OCI-M2 (cell line): ENCODE measurements at regions not wholly inside any gene's neighbourhood (a gene's known extent, or its start where the extent isn't known, plus 50 kb on each side); places are given as distances from the start of the nearest gene placed in this dataset.

Source experiments
- DNase-seq: peaks from one replicate; lab custom pipeline; 2025; ENCODE audit not compliant: unreplicated experiment; lab: John Stamatoyannopoulos, UW

DNA sequence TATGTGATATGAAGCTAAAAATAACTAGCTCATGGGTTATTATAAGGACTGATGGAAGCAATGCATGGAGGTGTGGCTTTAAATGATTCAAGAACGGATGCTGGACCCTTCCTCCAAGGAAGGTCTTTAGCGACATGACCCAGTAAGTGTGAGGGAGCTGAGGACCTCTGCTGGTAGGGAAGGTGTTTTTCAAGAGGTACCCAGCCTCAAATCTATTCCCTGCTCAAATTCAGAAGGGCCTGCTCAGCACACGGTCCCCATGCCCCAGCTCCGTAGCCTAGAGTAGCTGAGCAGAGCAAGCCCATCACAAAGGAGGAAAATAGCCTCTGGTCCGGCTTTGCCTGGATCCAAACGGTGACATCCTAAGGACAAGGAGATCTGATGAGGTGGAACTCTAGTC, 266.2 kb upstream of the IGF1R start:
- no peak for DNase-seq

DNA sequence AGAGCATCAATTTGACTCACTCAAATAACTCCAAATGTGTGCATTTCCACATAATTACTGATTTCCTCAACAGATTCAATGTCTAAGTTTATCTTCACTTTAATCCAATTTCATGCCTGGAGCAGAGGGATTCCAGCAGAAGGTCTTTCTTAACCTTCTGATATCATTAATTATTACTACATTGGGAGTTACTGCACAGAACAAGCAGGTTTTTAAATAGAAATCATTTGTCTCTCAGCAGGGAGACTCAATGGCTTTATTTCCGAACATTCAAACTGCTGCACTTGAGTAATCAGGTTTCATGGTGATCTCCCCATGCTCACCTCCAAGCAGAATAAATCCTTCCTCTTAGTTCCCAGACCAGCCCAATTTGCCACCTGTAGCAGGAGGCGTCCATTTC, 264.8 kb upstream of the IGF1R start:
- DNase-seq: no peak

DNA sequence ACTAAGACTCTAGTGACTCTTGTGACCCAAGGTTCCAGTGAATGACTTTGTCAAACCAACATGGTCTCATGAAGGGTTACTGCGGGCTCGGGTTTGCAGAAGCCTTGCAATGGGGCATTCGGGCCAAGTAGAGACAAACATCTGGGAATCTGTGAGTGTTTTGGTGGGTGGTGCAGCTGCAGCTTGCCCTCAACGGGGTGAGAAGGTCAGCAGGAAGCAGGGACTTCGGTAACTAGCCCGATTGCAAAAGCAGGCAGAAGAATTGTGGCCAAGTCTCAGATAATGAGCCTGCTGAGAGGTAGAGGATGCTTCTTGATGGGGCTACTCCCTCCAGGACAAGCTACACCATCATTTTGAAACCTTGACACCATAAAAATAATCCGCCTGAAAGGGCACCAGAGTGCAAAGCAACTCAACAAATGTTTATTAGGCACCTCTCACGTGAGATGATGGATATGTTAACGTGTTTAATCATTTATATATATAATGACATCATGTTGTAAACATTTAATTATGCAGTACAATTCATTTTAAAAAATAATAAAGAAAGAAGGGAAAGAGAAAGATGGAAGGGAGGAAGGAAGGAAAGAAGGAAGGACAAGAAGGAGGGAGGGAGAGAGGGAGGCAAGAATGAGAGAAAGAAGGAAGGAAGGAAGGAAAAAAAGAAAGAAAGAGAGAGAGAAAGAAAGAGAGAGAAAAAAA, 263.9 kb upstream of the IGF1R start:
- DNase-seq: no peak

DNA sequence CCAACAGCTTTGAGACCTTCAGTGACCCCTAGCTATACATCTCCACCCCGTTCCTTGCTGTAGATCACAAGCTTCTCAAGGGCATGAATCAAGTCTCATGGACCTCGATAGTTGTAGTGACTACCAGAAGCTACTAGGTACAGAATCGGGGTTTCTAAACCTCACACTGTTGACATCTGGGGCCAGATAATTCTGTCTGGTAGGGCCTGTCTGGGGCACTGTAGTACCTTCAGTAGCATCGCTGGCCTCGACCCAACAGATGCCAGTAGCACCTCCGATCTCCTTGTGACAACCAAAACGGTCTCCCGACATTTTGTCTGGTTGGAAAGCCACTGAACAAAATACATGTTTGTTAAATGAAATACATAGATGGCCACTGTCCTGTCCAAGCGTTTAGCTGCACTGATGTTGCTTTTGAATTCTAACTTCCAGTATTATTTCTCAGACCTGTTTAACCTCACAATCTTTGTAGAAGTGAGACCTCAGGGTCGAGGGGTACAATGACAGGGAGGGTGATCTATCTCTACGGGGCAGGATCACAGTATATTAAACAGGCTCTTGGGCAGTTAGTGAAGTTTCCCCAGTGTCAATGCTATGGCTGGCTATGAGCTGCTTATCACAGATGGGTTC, 262.5 kb upstream of the IGF1R start:
- DNase-seq: no peak

DNA sequence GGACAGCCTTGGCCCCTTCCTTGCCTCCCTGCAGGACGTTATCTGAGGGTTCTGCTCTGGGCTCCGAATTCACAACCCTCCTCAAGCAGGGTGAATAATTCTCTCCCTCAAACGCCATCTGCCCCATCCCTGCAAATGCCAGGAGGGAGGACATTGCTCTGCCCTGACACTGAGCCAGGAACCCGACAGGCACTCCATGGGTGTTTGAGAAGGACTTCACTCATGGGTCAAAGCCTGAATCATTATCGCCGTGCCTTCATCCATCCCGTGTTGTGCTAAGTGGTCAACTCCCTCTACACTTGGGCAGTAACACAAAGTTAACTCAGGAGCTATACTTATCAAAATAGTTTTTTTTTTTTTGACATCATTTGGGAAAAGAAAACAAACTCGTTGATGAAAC, 261.8 kb upstream of the IGF1R start:
- DNase-seq: no peak

DNA sequence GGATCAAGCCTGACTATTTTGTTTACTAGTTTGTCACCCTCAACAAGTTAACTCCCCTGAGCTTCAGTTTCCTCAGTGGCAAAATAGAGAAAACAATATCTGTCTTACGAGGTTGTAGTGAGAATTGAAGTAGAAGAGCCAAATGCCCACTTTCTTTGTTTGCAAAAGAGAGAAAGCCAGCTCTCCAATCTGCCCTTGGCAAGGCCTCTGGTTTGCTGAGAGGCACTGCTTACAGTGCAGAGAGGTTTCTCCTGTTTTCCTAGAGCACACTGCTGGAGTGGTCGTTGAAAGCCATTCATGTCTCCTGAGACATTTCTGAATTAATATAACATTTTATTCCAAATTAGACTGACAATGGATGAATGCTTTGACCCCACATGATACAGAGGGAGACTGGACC, 260.5 kb upstream of the IGF1R start:
- DNase-seq: no peak

DNA sequence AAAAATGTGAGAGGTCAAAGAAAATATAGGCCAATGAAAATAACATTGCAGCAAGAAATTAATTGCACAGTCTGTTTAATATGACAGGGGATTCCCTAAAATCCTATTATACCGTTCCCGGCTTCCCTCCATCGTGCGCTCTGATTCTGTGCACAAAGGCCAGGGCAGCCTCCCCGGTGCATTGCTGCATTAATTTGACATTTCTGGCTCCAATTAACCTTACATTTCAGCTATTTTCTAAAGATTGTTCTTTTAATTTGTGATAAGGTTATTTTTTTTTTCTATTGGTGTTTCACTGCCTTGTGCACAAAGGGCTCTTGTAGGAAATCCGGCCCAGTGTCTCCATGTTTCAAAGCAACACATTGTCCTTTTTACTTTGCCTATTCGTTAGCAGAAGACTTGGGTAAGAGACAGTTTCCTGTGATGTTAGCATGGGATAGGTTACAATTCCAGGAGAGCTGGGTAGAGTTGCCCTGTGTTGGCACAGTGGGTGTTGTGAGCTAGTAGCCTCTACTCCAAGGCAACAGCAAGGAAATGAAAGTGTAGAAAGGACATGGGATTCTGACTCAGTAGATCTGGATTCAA, 257.3 kb upstream of the IGF1R start:
- DNase-seq: no peak

DNA sequence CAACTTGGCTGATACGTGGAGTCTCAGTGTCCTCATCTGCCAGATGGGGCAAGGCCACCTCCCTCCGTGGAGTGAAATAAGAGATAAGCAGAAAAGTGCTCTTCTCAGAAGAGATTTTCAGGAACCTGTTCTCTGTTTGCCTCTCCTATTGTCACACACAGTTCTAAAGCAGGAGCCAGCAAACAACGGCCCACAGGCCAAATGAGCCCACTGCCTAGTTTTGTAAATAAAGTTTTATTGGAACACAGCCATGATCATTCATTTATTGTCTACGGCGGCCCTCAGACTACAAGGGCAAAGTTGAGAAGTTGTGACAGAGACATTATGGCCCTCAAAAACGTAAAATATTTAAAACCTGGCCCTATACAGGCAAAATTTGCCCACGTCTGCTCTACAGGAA, 256.8 kb upstream of the IGF1R start:
- DNase-seq: no peak

DNA sequence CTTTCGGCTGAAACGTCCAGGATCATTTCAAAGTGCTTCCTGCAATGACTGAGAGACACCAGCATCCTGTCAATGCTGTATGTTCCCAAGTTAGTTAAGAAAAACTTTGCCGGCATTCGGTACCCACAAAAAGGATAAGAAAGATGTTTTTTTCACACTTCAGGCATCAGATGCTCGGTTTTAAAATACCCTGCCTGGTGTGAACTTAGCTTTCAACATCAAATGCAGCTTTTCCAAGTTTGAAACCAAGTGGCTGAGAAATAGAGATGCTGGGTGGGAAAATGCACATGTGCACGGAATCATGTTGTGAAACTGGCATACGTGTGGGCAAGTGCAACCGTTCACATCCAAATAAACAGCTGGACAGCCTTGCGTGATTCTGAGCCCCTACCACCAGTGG, 254.9 kb upstream of the IGF1R start:
- no peak for DNase-seq

DNA sequence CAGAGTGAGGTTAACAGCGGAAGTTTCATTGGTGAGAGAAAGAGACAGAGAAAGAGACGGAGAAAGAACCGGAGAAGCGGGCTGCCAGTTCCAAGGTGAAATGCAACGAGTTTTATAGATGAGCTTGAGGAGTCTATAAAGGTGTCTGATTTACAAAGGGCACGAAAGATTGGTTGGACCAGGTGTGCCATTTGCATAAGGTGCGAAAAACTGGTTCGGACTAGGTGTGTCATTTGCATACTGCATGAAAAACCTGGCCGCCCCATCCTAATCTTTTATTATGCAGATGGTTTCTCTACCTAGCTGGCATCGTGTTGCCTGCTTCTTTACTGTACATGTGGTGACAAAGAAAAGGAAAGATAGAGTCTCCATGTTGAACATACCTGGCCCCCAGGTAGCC, 253.8 kb upstream of the IGF1R start:
- no peak for DNase-seq

DNA sequence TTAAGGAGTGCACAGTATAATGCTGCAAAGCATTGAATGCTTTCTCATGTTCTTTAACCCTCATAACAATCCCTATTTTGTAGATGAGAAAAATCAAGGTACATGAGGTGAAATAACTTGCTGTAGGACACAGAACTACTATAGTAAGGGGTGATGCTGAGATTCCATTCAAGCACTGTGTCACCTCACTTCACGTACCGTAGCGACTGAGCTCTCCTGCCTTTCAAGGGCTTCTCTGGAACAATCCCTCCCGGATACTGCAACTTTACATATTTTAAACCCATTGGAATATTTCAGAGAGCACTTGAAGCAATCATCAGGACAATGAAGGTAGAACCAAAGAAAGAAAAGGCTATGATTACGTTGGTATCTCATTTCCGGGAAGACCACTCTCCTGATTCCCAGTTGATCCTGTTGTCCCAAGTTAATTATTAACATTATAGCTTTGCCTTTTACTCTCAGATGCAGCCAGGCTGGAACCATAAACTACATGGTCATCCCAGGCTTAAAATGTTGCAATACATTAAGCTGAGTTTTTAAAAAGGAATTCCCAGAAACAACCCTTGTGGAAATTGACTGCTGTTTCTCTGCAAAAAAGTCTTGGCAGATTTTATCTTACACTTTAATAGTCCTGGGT, 252.2 kb upstream of the IGF1R start:
- no peak for DNase-seq

DNA sequence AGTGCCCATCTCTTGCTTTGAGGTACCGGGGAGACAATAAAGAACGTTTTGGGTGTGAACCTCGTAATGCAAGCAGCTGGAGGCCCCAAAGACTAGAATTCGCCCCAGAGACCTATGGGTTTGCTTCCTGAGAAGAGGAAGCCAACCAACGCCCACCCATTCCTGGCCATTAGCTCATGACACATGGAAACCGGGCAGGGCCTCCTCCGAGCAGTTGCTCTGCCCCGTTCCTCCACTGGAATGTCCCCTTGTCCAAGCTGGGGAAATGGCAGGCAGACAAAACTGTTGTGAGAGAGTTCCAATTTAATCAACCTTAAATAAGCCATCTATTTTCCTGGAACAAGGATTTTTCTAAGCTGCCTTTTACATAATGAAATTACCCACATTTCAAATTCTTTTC, 250.9 kb upstream of the IGF1R start:
- DNase-seq: no peak

DNA sequence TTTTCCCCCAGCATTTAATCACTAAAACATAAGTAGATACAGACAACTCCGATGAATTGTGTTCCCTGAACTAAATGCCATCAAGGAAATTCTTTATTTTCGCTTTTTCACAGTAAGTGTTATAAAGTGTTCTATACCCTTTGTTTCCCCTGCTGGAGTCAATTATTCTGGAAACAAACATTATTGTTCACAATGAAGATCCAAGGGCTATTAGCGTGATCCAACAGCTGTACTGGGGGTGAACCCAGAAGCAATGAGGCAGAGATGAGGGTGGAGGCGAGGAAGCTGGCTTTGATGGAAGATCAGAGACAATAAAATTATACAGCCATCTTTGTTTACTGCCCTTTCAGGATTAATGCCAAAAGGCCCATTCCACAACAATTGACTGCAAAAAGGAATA, 250.3 kb upstream of the IGF1R start:
- no peak for DNase-seq

DNA sequence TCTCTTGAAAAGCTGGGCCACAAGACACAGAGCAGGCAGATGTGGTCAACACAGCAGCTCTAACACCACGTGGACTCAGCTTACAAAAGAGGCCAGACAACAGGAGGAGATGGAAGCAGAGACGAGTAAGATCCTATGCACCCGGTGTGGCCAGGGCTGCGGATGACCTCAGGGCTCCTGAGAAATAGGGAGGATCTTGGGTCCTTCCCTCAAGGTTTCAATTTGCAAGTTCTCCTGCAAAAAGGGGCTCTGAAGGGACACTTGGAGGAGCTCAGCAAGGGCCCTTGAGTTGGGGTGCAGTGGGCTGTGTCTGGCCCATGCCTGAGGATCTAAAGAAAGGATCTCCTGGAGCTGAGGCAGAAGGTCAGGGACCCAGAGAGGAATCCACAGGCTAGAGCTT, 249.5 kb upstream of the IGF1R start:
- DNase-seq: no peak

DNA sequence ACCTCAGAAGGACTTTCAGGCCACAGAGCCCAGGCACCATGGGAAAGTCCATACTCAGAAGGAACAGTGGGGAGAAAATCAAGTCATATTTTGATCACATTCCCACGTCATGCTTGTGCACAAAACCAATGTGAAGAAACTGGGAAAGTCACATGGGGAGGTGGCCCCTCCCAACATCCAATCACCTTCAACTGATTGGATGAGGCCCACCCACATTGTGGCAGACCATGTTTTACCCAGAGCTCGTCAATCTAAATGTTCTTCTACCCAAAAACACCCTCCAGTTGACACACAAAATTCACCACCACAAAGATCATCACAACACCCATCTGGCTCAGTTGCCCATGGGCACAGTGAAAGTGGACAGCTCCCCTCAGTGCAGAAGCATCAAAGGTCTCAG, 248.2 kb upstream of the IGF1R start:
- DNase-seq: no peak

DNA sequence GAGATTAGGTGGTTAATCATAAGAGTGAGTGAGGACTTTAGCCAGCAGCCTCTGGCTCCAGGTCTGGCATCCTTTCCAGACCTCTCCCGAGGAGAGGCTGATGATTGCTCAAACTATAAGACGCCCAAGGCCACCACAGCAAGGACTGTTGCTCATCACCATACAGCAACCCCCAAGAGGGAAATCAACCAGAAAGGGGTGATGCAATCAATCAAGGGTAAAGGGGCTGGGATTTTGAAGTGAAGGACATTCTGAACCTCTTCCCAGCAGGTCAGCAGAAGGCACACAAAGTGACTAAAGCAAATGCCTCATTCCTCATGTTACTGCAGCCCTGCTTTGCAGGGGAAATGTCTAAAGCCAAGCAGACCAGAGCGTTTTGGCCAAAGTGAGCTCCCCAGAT, 247.3 kb upstream of the IGF1R start:
- no peak for DNase-seq

DNA sequence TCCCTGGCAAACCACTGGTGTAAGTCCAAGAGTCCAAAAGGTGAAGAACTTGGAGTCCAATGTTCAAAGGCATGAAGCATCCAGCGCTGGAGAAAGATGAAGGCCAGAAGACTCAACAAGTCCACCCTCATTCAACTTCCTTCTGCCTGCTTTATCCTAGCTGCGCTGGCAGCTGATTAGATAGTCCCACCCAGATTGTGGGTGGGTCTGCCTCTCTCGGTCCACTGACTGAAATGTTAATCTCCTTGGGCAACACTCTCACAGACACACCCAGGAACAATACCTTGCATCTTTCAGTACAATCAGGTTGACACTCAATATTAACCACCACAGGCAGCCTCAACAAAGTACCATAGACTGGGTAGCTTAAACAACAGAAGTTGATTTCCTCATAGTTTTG, 245.9 kb upstream of the IGF1R start:
- no peak for DNase-seq

DNA sequence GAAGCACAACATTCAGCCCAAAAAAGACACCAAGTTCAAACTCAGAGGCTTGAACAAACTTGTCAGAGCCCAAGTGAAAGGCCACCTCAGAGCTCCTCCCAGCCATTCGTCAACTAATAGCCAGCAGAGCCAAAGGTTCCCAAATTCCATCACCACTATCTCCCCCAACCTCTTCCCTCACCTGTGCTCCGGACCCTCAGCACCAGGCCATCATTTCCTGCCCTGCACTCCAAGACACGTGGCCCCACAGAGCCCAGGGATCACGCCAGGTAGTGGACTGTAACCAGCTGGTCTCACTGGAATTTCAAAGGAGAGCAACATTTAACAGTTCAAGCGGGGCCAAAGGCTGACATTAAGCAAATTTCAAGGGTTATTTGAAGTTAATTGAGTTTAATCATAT, 245.2 kb upstream of the IGF1R start:
- DNase-seq: no peak

DNA sequence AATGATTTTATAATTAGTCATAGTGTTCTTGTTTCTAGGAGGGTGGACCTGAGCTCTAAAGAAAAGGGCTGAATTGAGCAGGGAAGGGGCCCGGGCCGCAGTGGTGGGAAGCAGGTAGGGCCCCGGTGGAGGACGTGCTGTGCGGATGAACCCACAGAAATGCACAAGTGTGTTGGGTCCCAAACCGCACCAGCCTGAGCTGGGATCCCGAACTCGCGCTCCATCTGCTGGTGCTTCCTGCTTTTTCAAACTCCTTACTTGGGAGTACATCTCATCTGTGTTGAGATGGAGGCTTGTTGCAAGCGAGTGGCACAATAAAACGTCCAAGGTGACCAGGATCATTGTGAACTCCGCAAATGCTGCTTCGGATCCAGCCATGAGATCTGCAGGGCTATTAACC, 244.8 kb upstream of the IGF1R start:
- DNase-seq: no peak

DNA sequence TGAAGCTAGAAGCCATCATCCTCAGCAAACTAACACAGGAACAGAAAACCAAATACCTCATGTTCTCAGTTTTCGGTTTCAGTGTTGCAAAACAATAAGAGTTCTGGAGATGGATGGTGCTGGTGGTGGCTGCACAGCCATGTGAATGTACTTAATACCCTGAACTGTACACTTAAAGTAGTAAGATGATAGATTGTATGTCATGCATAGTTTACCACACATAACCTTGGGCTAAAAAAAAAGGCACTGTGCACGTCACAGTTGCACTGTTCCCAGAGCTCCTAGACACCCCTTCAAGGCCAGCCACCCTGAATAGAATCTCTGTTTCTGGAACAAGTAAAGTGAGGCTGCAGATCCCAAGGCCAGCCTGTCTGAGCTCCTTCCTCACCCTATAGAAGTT, 243.3 kb upstream of the IGF1R start:
- no peak for DNase-seq

DNA sequence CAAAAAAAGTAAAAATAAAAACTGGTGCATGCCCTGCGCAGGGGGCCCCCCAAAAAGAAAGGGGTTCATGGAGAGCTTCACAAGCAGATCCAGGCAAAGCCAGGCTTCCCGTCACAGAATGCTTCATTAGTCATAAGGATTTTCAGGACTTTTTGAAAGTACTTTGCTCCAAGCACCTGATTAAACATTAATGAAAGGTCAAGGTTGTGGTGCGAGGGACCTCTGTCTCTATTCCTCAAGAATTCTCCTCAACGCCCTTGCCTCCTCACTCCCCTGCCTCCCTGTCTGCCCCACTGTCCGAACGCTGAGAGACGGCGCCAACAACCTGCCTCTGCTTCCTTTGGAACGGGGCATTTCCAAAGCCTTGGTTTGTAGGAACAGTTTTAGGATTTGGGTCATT, 240.1 kb upstream of the IGF1R start:
- no peak for DNase-seq

DNA sequence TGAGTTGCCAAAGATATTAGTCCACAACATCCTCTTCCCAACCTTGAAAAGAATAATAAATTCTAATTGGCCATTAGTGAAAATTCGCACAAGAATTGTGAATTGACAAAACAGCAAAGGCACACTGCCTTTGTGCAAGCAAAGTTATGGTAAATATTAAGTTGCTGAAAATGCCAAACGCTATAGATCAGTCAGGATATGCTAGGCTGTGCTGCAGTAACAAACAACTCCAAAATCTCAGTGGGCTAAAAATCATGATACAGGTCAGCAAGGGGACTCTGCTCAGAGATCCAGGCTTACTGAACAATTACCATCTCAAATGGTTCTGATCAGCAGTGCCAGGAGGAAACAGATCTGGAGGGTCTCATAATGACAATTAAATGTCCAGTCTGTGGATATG, 238.0 kb upstream of the IGF1R start:
- no peak for DNase-seq
